ENCODE measurements at regions not wholly inside any gene's neighbourhood (a gene's known extent, or its start where the extent isn't known, plus 50 kb on each side); places are given as distances from the start of the nearest gene placed in this dataset.

DNA sequence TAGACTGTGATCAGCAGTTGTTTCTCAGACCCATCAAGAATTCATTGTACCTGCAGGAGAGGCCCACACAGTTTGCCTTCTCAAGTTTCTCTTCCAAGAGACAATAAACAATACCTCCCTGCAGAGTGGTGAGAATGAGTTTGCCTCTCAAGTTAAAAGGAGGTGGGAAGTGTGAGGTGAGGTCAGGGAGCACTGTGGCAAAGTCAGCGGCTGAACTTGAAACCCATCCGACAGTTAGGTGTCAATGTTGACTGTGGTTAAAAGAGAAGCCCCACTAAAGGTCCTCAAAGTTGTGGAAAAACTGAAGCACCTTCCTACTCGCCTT, 72.9 kb upstream of the TSC22D1 start:
- TF ChIP-seq, protein P1, sequence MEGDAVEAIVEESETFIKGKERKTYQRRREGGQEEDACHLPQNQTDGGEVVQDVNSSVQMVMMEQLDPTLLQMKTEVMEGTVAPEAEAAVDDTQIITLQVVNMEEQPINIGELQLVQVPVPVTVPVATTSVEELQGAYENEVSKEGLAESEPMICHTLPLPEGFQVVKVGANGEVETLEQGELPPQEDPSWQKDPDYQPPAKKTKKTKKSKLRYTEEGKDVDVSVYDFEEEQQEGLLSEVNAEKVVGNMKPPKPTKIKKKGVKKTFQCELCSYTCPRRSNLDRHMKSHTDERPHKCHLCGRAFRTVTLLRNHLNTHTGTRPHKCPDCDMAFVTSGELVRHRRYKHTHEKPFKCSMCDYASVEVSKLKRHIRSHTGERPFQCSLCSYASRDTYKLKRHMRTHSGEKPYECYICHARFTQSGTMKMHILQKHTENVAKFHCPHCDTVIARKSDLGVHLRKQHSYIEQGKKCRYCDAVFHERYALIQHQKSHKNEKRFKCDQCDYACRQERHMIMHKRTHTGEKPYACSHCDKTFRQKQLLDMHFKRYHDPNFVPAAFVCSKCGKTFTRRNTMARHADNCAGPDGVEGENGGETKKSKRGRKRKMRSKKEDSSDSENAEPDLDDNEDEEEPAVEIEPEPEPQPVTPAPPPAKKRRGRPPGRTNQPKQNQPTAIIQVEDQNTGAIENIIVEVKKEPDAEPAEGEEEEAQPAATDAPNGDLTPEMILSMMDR (optimal IDR thresholded peaks at IDR 0.05 in 1 of 3, IDR thresholded peaks at IDR 0.05 in 1 of 3, conservative IDR thresholded peaks at IDR 0.05 in 1 of 3; ENCODE audit: extremely low read depth in 1 of 3, insufficient read depth in 2 of 3, low read length in 3 of 3) = no peak
- no peak for TF ChIP-seq EZH2 (IDR thresholded peaks at IDR 0.05; ENCODE audit: low read length)

All from keratinocyte (primary cell).